Colon (tissue), 2 donors: ENCODE measurements at regions not wholly inside any gene's neighbourhood (a gene's known extent, or its start where the extent isn't known, plus 50 kb on each side); places are given as distances from the start of the nearest gene placed in this dataset.
"Not testable (repeated sequence)": the region's sequence is repeated elsewhere in the genome, so short reads cannot be mapped to it uniquely, and the experiment has no call there.

ENCODE experiments used
- FAIRE-seq: peaks from 2 replicates; lab custom pipeline; 2012; peaks lifted over from hg19 to GRCh38; lab: Jason Lieb, UNC
- donor health status: control.
- donor health status: control.

GRCh38 chr1:187038784-187039183 lies 210.0 kb downstream of the PLA2G4A start:
- no peak for FAIRE-seq

GRCh38 chr1:187041104-187041503 lies 212.4 kb downstream of the PLA2G4A start:
- FAIRE-seq: no peak

DNA sequence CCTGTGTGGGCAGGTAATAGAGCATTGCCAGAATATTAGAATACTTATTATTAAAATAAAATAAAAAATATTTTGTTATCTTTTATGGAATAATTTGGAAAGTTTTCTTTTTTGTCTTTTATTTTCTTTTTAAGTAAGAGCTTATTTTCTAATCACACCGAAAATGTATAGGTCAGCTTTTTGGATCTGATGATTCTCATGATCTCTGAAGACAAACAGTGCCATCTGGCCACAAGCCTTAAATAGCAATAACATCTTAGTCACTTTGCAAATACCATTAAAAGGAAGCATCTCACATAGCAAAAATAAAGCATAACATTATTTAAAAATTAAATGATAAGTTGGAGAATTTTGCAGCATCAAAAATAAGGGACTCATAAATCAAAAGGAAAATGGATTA lies 213.8 kb downstream of the PLA2G4A start:
- no peak for FAIRE-seq

GRCh38 chr1:187043433-187043832 lies 214.7 kb downstream of the PLA2G4A start:
- FAIRE-seq: not testable (repeated sequence)

DNA sequence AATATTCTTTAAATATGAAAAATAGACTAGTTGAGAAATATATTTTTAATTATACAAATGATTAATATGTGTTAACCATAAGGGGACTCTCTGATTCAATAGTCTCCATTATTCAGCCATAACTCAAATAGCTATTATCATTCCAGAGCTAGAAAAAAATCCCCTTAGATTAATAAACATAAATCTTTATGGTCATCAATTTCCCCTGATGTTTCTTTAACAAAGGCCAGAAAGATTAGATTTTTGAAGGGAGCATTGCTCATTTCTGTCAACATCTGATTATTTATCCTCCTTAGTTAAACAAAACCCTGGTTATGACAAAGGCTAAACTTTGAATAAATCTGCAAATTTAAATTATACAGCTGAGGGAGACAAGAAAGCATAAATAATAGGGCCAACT lies 215.7 kb downstream of the PLA2G4A start:
- no peak for FAIRE-seq

GRCh38 chr1:187045371-187045770 lies 216.6 kb downstream of the PLA2G4A start:
- FAIRE-seq: no peak

DNA sequence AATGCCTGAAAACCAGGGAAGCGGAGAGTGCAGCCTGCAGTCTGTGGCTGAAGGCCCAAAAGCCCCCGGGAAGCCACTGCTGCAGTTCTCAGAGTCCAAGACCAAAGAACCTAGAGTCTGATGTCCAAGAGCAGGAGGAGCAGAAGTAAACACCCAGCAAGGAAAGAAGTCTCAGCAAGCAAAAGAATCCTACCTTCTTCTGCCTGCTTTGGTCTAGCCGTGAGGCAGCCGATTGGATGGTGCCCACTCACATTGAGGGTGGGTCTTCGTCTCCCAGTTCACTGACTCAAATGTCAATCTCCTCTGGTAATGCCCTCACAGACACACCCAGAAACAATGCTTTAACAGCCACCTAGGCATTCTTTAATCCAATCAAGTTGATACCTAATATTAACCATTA lies 217.5 kb downstream of the PLA2G4A start:
- FAIRE-seq: no peak

GRCh38 chr1:187047298-187047697 lies 218.5 kb downstream of the PLA2G4A start:
- no peak for FAIRE-seq

DNA sequence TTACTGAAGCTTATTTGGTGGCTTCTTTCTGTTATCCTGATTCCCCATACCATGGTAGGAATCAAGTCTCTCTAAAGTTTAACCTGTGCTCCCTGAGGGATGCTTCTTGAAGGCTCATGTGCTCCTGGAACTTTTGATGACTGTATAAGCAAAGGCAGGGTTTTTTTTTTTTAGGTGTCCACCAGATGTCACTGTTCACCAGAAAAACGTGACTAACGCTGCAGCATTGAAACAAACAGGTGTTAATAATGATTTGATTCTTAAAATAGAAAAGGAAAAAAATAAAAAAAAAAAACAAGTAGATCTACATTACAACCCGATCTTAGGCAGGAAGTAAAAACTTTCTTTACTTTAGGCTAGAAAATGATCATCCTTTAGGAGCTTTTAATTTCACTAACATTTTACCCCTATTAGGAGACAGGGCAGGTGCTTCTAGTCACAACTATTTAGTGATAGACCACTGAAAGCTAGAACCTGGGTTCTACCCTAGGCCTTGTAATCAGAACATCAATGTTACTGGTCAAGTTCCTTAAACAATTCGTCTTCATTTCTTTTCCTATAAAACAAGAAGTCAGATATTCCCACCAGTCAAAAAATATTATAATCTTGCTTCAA lies 223.0 kb downstream of the PLA2G4A start:
- no peak for FAIRE-seq

GRCh38 chr1:187053876-187054275 lies 225.1 kb downstream of the PLA2G4A start:
- FAIRE-seq: no peak

GRCh38 chr1:187054862-187055757 lies 226.4 kb downstream of the PLA2G4A start:
- FAIRE-seq: no peak

DNA sequence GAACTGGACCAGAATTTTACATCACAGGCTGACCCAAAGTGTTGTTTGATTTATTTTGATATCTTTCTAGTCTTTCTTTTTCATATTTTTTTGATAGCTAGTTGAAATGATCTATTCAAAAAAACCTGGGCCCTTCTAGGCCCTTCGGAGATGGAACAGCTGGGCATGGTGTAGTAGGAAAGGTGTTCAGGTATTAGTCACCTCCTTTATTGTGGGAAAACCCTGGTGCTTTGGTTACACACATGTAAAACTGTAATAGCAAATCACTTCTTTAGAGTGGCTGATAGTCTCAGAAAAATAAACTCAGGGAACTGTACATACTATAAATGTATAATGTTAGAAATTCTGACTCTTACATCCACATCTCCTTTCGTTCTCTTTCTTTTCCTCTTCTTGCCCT lies 234.5 kb downstream of the PLA2G4A start:
- FAIRE-seq: no peak

DNA sequence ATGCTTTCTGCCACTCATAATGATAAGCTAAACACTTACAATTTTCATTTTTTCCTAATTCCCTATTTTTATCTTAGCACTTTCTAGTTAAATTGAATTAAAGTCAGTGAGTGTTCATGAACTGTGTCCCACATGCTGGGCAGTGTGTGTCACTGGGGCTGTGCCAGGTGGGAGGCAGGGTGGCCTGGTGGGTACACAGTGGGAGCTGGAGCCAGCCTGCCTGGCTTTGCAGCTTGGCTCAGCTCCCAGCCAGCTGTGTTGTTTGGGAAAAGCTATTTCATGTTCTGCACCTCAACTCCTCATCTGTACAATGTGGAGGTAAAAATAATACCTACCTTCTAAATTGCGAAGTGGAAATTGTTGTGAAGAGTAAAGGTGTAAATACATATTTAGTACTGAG lies 238.4 kb downstream of the PLA2G4A start:
- no peak for FAIRE-seq

DNA sequence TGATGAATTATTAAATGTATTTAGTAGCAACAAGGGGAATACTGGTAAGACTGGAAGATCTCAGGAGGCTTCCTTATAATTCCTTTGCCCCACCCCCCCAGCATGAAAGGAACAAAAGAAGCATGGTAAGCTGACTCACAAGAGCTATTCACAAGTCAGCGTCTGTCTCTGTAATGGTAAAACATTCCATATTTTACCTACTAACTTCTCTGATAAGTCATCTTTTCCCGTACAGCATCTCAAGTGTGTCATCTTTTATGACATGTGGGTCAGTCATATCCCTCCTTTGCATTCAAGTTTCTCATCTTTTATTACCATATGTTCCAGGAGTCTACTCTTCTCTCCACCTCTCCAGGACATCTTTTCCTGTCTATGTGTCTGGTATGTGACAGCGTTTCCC lies 241.3 kb downstream of the PLA2G4A start:
- FAIRE-seq: no peak

DNA sequence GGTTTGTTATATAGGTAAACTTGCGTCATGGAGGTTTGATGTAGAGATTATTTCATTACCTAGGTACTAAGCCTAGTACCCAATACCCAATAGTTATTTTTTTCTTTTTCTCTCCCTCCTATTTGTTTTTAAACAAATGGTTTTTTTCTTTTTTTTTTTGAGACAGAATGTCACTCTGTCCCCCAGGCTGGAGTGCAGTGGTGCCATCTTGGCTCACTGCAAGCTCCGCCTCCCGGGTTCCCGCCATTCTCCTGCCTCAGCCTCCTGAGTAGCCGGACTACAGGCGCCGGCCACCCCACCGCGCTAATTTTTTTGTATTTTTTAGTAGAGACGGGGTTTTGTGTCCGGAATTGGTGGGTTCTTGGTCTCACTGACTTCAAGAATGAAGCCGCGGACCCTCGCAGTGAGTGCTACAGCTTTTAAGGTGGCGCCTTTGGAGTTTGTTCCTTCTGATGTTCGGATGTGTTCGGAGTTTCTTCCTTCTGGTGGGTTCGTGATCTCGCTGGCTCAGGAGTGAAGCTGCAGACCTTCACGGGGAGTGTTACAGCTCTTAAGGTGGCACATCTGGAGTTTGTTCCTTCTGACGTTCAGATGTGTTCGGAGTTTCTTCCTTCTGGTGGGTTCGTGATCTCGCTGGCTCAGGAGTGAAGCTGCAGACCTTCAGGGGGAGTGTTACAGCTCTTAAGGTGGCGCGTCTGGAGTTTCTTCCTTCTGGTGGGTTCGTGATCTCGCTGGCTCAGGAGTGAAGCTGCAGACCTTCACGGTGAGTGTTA lies 243.7 kb downstream of the PLA2G4A start:
- not testable (repeated sequence) for FAIRE-seq

DNA sequence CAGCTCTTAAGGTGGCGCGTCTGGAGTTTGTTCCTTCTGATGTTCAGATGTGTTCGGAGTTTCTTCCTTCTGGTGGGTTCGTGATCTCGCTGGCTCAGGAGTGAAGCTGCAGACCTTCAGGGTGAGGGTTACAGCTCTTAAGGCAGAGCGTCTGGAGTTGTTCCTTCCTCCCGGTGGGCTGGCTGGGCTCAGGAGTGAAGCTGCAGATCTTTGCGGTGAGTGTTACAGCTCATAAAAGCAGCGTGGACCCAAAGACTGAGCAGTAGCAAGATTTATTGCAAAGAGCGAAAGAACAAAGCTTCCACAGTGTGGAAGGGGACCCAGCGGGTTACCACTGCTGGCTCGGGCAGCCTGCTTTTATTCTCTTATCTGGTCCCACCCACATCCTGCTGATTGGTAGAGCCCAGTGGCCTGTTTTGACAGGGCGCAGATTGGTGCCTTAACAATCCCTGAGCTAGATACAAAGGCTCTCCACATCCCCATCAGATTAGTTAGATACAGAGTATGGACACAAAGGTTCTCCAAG lies 244.3 kb downstream of the PLA2G4A start:
- not testable (repeated sequence) for FAIRE-seq

- not testable (repeated sequence) for FAIRE-seq
These were observed 245.0 kb downstream of the PLA2G4A start for GRCh38 chr1:187073634-187074245.

DNA sequence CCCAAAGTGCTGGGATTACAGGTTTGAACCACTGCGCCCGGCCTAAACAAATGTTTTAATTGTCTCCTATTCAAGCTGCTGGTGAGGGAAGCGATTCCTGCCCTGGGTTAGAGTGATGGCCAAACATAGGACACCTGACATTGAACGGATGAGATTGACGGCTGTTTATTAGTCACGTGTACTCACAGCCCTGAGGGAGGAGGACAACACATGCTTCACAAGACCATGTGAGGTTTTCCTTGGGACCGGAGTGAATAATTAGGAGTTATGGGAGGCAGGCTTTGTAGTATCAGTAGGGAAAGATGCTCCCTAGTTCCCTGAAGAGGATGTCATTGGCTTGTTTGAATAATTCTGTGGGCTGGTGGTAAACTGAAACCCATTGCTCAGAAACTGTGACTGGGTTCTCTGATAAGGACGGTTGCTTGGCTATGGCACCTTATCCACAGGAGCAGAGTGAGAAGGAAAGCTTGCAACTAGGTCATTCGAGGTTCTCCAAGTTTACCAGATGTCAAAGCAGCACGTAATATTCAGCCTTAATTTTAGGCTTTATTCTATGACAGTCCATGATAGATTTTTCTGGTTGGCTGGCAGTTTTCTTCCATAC lies 245.8 kb downstream of the PLA2G4A start:
- no peak for FAIRE-seq

- no peak for FAIRE-seq
These were observed 248.2 kb downstream of the PLA2G4A start for GRCh38 chr1:187076922-187077321.

GRCh38 chr1:187078321-187078720 lies 249.6 kb downstream of the PLA2G4A start:
- no peak for FAIRE-seq

- FAIRE-seq: no peak
These were observed 250.2 kb downstream of the PLA2G4A start for GRCh38 chr1:187078916-187079315.

GRCh38 chr1:187079330-187079729 lies 250.6 kb downstream of the PLA2G4A start:
- no peak for FAIRE-seq
